ENCODE measurements at regions not wholly inside any gene's neighbourhood (a gene's known extent, or its start where the extent isn't known, plus 50 kb on each side); places are given as distances from the start of the nearest gene placed in this dataset.

DNA sequence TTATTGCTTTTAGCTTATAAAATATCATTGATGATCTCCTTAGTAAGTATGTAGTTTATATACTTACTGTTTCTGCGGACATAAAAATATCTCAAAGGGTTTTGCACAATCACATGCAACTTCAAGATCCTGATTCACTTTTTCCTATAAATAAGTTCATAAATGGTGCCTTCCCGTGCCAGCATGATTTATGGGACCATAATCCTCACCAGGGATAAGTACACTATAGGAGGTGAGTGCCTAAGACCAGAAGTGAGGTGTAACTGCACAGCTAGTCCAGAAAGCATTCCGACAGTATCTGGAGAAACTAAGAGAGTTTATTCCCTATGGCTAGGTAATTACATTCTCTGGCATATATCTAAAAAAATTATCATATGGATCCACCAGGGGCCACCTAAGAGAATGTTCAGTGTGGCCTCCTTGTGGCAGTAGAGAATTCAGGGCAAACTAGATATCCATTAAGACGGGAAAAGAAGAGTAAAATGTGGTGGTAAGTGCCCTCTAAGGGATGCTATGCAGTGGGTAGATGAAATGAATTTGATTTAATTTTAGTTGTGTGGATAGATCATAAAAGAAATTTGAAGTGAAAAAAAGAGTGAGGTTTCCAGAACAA, 402.5 kb upstream of the SLC24A2 start:
- no peak for DNase-seq

DNA sequence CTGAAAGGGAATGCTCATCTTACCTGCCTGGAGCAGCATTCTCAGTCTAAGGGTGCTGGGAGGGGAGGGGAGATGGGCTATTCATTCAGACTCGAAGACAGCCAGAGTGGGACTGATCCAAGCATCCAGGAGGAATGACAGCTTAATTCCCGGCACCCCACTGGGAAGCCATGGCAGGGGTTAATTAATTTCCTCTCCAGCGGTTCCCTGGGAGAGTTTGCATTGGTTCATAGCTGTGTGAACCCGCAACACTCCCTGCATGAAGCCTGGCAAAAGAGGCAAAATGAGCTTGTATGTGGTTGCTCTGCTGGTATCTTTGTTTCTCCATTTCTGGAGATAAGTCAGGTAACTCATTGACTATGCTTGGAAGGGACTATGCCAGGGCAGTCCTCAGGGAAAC, 401.0 kb upstream of the SLC24A2 start:
- peak; percentile 14 to 32 for DNase-seq

DNA sequence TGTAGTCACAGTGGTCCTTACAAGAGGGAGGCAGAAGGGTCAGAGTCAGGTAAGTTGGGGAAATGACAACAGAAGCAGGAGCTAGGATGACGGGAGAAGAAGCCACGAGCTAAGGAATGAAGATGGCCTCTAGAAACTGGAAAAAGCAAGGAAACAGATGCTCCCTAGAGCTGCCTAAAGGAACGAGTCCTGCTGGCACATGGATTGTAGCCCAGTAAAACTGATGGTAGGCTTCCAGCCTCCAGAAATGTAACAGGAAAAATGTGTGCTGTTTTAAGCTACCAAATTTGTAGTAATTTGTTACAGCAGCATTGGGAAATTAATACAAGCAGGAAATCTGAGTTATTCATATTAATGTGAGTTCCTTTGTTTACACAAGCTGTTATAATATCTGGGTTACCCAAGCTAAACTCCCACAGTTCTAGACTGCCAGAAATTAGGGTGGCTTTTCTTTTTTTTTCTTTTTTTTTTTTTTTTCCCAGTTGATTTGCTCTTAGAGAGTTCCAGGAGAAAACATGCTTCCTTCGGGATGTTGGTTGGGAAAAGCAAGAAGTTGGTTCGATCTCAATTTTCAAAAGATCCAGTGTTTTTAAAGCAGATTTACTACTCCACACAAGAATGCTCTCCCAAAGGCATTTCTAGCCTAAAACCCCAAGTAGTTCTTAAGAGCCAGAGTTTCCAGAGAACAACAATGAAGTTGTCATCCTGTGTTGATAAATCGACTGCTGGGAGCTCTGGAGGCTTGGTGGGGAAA, 400.0 kb upstream of the SLC24A2 start:
- peak in 1 of 2 experiments; percentile 65 for DNase-seq

DNA sequence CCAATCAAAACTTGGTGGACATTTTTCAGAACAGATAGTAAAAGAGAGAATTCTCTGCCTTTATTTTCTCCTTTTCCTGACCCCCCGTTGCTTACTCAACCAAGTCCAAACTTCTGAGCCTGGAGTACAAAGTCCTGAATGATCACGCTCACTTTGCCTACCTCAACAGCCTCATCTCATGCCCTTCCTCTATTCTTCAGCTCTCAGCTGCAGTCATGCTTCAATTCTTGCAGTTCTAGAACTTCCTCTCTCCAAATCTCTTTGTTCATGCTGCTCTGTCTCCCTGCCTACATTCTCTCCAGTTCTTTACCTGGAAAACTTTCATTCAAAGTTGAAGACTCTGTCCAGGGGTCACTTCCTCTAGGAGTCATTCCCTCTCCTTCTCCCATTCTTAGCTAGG, 398.5 kb upstream of the SLC24A2 start:
- no peak for DNase-seq

DNA sequence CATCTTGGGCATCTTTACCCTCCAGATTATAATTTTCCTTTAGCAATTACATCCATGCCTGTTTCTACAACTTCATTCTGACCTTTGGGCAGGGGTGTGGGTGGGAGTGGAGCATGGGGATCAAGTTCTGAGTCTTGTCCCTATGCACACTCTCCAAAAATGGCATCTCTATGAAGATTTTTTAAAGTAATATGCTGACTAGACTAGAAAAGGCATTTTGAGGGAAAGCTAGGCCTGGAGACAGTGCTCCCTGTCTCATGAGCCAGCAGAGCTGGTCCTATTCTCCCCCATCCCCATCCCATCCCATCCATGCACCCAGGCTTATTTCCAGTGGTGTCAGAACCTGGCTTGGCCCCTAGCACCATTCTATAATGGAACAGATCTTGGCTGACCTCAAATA, 398.0 kb upstream of the SLC24A2 start:
- no peak for DNase-seq

DNA sequence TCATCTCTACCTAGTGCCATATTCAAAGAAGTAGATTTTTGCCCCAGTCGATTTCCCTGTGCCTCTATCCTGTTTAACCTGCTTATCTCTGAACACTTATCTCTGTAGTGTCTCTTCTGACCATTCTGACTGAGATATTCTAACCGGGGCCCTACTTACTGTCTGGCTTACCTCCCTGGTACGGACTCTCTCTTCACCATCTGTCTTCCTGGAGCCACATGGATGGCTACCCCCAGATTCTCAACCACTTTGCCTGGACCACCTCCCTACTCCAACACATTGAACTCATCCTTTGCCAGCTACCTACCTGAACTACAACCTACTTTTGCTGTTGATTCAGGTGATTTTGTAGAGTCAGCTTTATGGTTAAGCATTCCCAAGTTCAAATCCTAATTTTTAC, 397.4 kb upstream of the SLC24A2 start:
- no peak for DNase-seq

DNA sequence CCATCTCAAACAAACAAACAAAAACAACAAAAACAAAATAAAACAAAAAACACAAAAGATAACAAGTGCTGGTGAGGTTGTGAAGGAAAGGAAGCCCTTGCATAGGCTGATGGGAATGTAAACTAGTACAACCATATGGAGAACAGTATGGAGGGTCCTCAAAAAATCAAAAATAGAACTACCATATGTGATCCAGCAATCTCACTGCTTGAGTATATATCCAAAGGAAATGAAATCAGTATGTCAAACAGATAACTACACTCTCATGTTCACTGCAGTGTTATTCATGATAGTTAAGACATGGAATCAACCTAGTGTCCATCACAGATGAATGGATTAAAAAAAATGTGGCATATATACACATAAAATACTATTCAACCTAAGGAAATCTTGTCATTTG, 395.7 kb upstream of the SLC24A2 start:
- DNase-seq: no peak

DNA sequence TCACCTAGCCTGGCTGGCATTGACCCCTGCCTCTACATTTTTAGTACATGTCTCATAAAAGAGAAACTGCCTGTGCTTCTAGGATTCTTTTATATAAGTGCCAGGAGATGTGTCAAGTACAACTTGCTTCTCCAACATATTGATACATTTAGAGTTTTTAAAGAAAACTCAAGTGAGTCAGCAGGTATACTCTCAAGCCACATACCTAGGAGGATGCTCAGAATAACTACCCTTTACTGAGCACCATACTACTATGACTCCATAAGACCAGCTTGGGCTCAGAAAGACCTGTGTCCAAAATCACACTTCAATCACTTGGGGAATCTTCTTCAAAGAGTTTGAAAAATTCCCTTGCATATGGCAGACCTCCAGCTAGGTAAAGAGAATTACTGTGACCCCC, 389.8 kb upstream of the SLC24A2 start:
- DNase-seq: no peak

DNA sequence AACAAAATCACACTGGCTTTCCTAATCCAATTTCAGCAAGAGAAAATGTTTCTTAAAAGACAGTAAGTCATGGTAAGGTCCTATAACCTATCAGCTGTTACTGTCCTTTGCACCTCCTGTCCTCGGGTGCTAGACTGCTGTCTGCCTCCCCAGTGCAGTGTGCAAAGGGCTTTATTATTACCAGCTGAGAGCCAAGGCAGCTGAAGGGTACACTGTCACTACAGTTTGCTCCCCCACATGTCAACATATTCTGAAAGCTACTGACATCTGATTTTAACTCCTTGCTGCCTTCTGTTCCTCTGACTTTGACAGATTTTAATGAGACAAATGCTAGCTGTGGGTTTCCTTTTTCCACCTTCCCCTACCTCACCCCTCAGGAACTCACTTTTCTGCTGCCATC, 389.4 kb upstream of the SLC24A2 start:
- DNase-seq: no peak

DNA sequence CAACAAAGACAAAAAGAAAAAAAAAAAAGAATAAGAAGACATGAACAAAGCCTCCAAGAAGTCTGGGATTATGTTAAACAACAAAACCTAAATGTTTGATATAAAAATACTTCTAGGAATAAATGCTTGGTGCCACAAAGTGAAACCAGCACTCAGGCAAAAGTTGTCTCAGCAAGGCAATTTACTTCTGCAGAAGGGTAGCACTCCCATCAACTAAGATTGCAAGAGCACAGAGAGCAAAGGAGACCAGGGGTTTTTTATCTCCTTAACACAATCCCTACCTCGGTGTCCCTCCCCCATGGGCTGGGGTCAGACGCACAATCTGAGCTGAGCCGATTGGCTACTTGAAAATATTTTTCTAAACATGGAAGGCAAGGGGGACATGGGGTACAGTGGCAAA, 381.3 kb upstream of the SLC24A2 start:
- DNase-seq: no peak

DNA sequence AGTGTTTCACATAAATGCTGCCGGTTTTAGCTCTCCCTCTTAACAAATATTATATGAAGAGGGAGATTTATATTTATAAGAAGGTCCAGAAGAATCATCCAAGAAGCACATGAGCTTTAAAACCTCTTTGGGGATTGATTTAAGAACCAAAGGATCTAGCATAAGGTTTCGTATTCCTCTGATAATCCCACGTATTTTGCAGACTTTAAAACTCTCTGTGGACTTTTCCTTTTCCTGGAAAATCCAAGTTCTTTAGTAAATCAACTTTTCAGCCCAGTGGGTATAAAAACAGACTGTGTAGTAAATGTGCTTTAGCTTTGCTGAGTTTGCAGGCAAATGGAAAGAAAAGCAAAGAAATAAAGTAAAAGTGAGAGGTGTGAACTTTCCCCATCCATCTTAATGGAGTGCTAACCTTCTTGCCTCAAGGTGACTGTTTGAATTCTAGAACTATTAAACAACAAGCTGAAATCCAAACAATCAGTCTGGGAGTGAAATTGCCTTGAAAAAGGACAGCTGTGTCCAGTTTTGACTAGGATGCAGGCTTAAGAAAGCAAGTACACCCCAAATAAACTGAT, 363.4 kb upstream of the SLC24A2 start:
- no peak for DNase-seq

DNA sequence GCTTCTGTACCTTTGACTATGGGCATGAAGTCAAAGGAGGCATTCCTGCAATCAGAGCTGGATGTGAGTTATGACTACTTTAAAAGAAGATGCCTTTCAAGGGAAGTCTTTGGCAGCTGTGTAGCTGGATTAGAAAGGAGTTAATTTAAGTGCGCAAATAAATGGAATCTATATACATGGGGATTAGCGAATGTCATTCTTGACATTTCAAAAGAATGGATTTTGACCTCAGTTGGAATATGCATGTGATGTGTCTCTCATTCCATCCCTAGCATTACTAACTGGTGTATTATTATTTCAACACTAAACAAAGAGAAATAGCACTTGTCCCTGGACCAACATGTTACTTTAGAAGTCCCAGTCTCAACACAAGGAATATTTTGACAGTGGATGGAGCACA, 359.6 kb upstream of the SLC24A2 start:
- no peak for DNase-seq

DNA sequence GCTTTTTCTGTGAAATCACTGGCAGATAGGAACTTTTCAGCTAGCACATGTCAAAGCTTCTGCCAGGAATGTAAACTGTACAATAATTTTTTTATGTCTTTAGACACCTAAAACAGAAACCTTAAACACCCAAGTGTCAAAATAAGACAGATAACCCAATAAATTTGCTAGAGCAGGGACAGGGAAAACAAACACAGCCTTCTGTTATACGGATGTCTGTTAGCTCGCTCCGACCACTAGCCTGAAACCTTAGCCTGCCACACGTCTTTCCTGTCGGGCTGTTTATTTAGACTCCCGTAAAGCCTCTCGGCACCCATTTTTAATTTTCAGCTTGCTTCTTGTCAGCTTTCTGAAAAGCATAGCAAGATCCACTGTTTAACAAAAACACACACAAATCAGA, 355.4 kb upstream of the SLC24A2 start:
- no peak for DNase-seq

DNA sequence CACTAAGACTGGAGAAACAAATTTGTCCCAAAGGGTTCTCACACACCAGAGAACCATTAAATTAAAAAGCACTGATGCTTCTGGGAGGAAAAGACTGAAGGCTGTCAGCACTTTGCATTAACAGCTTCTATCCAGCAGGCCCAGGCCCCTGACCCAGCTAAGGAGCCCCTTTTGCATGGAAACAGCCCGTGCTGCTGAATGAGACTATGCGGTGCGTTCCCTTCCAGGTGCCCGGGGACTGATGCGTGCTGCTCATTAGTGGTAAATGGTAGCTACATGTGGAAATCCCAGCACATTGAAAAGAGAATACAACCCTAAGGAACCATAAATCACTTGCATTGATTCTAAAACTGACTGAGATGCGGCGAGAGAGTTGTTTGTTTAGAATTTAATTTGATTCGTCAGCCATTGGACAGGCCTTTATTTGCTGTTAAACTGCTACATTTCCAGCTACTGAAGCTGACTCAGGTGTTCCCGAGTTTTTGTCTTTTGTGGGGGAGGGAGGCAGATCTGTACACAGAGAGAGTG, 351.0 kb upstream of the SLC24A2 start:
- no peak for DNase-seq

DNA sequence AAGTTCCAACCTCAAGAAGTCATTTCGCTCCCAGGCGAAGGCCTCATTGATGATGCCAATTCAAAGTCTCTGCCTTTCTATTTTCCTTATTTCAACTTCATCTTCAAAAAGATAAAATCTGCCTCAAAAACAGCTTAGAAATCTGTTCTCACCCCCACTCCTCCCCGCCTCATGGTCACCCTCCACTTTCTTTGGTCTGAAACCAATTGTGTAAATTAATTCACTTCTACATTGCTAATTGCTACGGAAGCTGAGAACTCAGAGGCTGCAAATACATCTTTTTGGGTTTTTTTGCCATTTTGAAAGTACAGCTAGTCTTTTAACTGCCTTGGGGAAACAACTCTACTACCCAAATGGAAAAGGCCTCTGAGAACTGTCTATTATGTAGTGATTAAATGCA, 350.0 kb upstream of the SLC24A2 start:
- DNase-seq: no peak

DNA sequence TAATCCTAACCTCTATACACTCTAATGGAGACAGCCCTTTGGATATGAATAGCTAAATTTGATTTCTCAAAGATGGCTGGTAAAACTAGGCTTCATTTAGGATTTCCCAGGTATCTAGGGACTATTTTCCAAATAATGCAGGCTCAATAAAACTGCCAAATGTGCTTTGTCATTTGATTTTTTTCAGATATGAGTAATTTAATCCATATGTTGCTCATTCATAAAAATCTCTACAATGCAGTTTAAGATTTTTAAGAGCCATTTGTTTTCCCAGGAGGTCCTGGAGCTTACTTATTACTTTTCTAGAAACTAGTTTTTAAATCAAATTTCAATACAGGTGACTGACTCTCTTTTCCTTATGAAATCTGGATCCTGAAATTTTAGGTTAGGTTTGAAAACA, 349.3 kb upstream of the SLC24A2 start:
- DNase-seq: no peak

DNA sequence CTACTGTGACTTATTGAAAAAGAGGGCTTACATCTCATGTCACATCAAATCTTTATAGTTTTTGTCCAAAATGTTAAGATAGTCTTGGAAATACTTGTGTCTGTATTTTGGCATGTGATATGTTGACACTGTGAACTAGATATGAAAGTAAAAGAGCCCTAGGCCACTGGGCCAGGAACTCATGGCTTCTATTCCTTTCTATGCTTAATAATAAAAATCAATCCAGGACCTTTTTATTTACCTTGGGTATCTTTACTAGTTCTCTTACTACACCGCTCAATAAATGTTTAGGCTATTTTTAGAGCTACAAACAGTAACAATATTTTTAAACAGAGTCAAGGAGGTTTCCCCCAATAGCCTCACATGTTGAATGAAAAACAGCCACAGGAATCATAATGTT, 348.6 kb upstream of the SLC24A2 start:
- no peak for DNase-seq

DNA sequence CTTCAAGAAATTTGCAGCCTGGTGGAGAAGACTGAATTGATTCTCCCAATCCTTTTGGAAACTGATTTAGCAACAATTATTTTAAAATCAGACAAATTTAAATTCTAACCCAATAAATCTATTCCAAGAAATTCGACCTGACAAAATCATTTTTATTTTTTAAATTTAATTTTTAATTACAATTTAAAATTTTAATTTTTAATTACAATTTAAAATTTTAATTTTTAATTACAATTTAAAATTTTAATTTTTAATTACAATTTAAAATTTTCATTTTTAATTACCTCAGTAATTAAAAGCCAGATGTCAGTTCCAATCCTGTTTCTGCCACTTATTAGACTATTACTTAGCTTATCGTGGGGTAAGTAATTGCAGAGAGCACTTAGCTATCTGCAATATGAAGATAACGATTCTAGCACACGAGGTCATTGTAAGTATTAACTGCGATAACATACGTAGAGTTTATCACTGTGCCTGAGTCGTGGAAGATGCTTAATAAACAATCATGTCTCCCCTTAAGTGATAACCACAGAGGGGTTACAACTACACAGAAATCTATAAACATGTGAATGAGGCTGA, 346.4 kb upstream of the SLC24A2 start:
- DNase-seq: no peak

DNA sequence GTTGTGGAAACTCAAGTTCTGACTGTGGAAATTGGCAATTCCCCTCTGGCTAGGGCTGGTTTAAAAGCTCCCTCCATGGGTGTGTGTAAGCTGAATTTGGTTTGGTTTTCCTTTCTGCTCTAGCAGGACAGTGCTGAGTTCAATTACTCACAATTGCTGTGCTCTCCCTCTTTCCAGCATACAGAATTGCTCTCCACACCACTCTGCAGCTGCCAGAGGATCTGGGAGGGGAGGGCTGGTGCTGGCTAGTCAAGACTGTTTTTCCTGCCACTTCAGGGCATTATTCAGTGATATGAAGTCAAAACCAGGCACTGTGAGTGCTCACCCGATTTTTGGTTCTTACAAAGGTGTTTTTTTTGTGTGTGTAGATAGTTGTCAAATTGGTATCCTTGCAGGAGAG, 336.9 kb upstream of the SLC24A2 start:
- DNase-seq: no peak

DNA sequence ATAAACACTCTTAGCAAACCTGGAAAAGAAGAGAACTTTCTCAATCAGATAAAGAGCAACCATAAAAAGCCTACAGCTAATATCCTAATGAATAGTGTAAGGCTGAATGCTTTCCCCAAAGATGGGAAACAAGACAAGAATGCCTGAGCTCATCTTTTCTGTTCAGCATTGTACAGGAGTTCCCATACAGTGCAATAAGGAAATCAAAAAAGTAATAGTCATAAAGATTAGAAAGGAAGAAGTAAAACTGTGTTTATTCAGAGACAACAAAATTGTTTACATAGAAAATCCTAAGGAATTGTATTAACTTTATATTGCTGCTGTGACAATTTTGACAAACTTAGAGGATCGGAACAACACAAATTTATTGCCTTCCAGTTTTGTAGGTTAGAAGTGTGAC, 330.7 kb upstream of the SLC24A2 start:
- no peak for DNase-seq

DNA sequence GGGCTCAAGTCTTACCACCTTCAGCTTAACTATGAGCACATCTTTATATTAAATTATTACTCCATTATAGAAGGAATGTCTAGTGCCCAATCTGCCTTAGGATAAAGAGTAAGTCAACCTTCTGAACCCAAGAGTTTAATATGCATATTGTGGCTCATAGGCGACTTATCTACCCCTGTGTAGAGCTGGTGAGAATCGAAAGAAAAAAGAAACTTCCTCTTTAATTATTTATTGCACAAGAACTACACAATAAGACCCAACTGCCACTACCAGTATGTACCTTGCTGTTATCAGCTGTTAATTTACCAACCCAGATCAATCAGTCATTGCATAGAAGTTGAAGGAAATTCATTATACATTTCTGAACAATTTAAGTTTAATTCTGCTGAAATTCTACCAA, 329.1 kb upstream of the SLC24A2 start:
- no peak for DNase-seq

DNA sequence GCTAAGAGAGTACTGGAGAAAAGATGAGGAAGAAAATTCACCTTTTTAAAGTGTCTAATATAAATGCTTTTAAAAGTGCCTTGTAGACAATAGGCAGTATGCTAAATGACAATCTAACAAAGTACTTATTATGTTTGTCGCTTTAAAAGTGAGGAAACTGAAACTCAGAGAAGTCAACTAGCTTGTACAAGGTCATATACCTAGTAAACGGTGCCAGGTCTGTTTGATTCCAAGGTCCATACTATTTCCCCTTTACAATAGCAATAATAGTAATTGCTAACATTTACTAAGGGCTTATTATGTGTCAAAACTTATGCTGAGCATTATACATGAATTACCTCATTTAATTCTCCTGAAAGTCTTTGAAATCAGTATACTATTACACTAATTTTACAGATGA, 328.6 kb upstream of the SLC24A2 start:
- DNase-seq: no peak

DNA sequence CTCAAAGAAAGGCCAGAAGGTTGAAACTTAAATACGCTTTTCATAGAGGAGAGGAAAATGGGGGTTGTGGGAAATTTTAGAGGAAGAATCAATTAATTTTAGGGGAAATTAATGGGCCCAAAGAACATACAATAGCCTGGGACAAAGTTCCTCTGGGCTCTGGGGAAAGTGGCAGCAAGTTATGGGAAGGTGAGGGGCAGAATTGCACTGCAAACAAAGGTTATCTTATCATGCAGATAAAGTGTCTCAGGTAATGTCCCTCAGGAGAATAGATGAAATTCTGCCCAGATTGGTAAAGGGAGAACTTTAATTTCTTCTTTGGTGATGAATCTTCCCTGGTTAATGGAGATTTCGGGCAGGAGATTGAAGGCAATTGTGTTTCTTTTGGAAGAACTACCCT, 326.1 kb upstream of the SLC24A2 start:
- DNase-seq: no peak

DNA sequence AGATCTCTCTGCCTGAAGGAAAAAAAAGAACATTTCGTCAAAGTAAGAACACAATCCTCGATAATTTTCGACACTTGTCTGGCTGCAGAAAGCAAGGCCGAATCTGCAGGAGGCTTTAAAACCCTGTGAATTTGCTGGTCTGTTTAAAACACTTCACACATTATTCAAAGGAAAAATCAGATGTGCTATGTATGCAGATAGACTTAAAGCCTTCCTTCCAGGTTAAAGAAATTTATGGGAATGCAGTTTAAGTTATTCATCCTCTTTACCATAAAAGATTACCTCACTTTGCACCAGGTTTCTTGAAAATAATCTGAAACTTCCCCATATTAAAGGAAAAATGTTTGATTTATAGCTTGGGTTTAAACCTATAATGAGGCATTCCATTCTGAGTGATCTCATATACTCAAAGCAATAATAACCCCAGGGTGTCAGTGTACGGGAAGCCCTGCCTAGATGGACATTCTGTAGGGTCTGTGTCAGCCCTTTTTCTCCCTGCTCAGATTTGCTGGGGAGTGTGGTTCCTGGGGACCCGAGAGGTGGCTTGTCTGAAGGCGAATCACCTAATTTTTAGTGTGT, 323.5 kb upstream of the SLC24A2 start:
- no peak for DNase-seq
